ENCODE measurements at regions not wholly inside any gene's neighbourhood (a gene's known extent, or its start where the extent isn't known, plus 50 kb on each side); places are given as distances from the start of the nearest gene placed in this dataset.

DNA sequence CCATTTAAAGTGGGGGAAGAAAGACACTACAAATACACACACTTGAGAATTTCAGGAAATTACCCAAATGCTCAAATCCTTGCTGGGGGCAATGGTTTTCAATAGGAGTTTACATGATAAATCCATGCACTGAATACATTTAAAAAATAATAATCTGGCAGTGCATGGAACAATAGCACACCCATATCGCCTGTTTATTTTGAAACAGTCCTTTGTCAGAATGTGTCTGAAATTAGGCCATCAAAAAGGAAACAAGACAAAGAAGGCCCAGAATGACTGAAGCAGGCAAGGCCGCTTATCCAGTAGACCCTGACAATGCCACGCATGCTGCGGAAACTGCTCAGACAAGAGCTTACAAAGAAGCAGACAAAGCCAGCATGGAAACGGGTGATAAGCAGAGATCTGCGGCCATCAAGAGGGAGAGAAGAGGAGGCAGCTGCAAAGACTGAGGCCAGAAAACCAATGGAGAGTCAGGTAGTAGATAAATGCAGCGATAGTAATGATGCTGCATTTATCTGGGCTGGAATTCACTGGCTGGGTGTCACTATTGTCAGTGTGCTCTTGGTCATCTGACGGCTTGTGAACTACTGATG lies 211.9 kb upstream of the CNR1 start:
- TF ChIP-seq, protein P1, sequence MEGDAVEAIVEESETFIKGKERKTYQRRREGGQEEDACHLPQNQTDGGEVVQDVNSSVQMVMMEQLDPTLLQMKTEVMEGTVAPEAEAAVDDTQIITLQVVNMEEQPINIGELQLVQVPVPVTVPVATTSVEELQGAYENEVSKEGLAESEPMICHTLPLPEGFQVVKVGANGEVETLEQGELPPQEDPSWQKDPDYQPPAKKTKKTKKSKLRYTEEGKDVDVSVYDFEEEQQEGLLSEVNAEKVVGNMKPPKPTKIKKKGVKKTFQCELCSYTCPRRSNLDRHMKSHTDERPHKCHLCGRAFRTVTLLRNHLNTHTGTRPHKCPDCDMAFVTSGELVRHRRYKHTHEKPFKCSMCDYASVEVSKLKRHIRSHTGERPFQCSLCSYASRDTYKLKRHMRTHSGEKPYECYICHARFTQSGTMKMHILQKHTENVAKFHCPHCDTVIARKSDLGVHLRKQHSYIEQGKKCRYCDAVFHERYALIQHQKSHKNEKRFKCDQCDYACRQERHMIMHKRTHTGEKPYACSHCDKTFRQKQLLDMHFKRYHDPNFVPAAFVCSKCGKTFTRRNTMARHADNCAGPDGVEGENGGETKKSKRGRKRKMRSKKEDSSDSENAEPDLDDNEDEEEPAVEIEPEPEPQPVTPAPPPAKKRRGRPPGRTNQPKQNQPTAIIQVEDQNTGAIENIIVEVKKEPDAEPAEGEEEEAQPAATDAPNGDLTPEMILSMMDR (IDR thresholded peaks at IDR 0.05; ENCODE audit: low read depth, low read length), result no peak
- TF ChIP-seq POLR2A (IDR thresholded peaks at IDR 0.05; ENCODE audit: extremely low read depth, insufficient read length) (no peak), MYC (IDR thresholded peaks at IDR 0.05; ENCODE audit: low read depth, low read length) (no peak)
- TF ChIP-seq, protein P2, sequence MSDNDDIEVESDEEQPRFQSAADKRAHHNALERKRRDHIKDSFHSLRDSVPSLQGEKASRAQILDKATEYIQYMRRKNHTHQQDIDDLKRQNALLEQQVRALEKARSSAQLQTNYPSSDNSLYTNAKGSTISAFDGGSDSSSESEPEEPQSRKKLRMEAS (IDR thresholded peaks at IDR 0.05; ENCODE audit: low read depth, low read length), result no peak
